DND-41 (cell line): ENCODE measurements at regions not wholly inside any gene's neighbourhood (a gene's known extent, or its start where the extent isn't known, plus 50 kb on each side); places are given as distances from the start of the nearest gene placed in this dataset.

ENCODE experiments used
- ATAC-seq: fragments of 200-7000 bp; cut with Tn5 transposase; 3 replicates; pipeline ENCODE4 v1.9.1; 2021; ENCODE audit warnings: low read depth; ENCODE audit not compliant: insufficient read depth
- DNase-seq: peaks from one replicate; pipeline ENCODE4 v3.0.0-alpha.2; 2020
- H2AFZ ChIP-seq: 2 replicates; pipeline ENCODE4 v1.6.0; 2012; ENCODE audit warnings: low read depth, low read length
- H3K27ac ChIP-seq: 2 replicates; pipeline ENCODE4 v1.5.1; 2012; ENCODE audit warnings: low read length, inconsistent platforms
- H3K27me3 ChIP-seq: fragments of 200-600 bp; sonication (generic); 2 replicates; pipeline ENCODE4 v1.6.0; 2012; ENCODE audit warnings: low read length, mild to moderate bottlenecking, inconsistent platforms; ENCODE audit not compliant: insufficient read depth, poor library complexity
- H3K36me3 ChIP-seq: 2 replicates; pipeline ENCODE4 v1.5.1; 2012; ENCODE audit warnings: low read length, inconsistent platforms; ENCODE audit not compliant: insufficient read depth
- H3K4me1 ChIP-seq: 2 replicates; pipeline ENCODE4 v1.5.1; 2012; ENCODE audit warnings: mild to moderate bottlenecking, low read length; ENCODE audit not compliant: insufficient read depth
- H3K4me2 ChIP-seq: 2 replicates; pipeline ENCODE4 v1.6.0; 2012; ENCODE audit warnings: mild to moderate bottlenecking, moderate library complexity, low read length, inconsistent platforms; ENCODE audit not compliant: insufficient read depth
- H3K4me3 ChIP-seq, 2 experiments: fragments of 200-600 bp in 1 of 2; shearing (Covaris generic) in 1 of 2; 2 replicates each; pipeline ENCODE4 v1.5.1; 2012 to 2016; ENCODE audit warnings: inconsistent platforms in 2 of 2, low read length in 2 of 2, mild to moderate bottlenecking in 2 of 2, low read depth in 1 of 2, moderate library complexity in 1 of 2
- H3K79me2 ChIP-seq: 2 replicates; pipeline ENCODE4 v1.6.0; 2012; ENCODE audit warnings: low read length, inconsistent platforms; ENCODE audit not compliant: insufficient read depth
- H3K9ac ChIP-seq: 2 replicates; pipeline ENCODE4 v1.6.0; 2012; ENCODE audit warnings: low read depth, mild to moderate bottlenecking, inconsistent platforms, low read length, moderate library complexity
- H3K9me3 ChIP-seq: 2 replicates; pipeline ENCODE4 v1.5.1; 2012; ENCODE audit warnings: low read length, moderate library complexity, mild to moderate bottlenecking, inconsistent platforms; ENCODE audit not compliant: insufficient read depth, severe bottlenecking
- H4K20me1 ChIP-seq: 2 replicates; pipeline ENCODE4 v1.6.0; 2012; ENCODE audit warnings: low read length; ENCODE audit not compliant: insufficient read depth
- CTCF ChIP-seq: IDR thresholded peaks from 2 replicates; pipeline ENCODE4 v1.5.1; 2012; ENCODE audit warnings: borderline replicate concordance, low read length, moderate library complexity, mild to moderate bottlenecking; ENCODE audit not compliant: poor library complexity, severe bottlenecking; ENCODE audit errors: extremely low read depth
- EZH2 ChIP-seq: IDR thresholded peaks from 3 replicates; pipeline ENCODE4 v1.6.1; 2012; ENCODE audit warnings: borderline replicate concordance, low read depth, mild to moderate bottlenecking, moderate library complexity, low read length, inconsistent platforms; ENCODE audit not compliant: severe bottlenecking

DNA sequence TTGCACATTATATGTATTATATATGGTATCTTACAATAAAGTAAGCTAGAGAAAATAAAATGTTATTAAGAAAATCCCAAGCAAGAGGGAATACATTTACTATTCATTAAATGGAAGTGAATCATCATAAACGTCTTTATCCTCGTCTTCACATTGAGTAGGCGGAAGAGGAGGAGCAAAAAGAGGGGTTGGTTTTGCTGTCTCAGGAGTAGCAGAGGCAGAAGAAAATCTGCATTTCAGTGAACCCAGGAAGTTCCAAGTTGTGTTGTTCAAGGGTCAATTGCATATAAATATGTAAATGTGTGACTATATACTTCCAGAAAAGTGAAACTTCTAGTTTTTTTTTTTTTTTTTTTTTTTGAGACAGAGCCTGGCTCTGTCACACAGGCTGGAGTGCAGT, 301.4 kb downstream of the TMA16 start:
- no peak overlapping the region for H3K9ac ChIP-seq

DNA sequence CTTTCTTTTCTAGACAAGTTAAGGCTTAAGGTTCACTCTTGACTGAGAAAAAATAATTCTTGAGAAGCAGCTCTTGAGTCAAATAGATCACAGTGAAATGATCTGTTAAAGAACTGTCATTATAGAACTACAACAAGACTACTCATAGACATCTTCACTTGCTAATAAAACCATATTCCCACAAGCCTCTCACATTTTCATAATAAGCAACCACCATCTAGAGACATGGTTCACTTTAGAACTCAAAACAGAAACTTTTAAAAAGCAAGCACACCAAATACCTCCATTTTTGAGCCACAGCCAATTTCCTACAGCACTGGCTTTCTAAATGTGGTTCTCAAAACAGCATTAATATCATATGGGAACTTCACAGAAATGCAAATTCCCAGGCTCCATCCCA, 309.5 kb downstream of the TMA16 start:
- no peak overlapping the region for H3K4me3 ChIP-seq
- TF ChIP-seq EZH2 (no peak), CTCF (no peak)
- no peaks in the 10 kb centered on the region for H4K20me1 ChIP-seq
- H3K36me3 ChIP-seq: no peaks in the 10 kb centered on the region
- no peak overlapping the region for H2AFZ ChIP-seq
- no peak overlapping the region for H3K9ac ChIP-seq
- H3K79me2 ChIP-seq: no peaks in the 10 kb centered on the region
- no peaks in the 10 kb centered on the region for H3K9me3 ChIP-seq
- no peak for ATAC-seq
- H3K4me1 ChIP-seq: no peaks in the 10 kb centered on the region
- no peak for DNase-seq
- H3K4me2 ChIP-seq: no peak overlapping the region
- no peaks in the 10 kb centered on the region for H3K27me3 ChIP-seq
- H3K27ac ChIP-seq: no peak overlapping the region

More for the DNA sequence above, 301.4 kb downstream of the TMA16 start:
- no peaks in the 10 kb centered on the region for H3K9me3 ChIP-seq
- H4K20me1 ChIP-seq: no peaks in the 10 kb centered on the region
- TF ChIP-seq CTCF (no peak), EZH2 (no peak)
- H3K27me3 ChIP-seq: no peaks in the 10 kb centered on the region
- H3K79me2 ChIP-seq: no peaks in the 10 kb centered on the region
- H3K4me2 ChIP-seq: no peak overlapping the region
- DNase-seq (no peak), ATAC-seq (no peak)
- H3K4me1 ChIP-seq: no peaks in the 10 kb centered on the region
- no peak overlapping the region for H2AFZ ChIP-seq
- no peaks in the 10 kb centered on the region for H3K36me3 ChIP-seq
- H3K4me3 ChIP-seq: no peak overlapping the region
- no peak overlapping the region for H3K27ac ChIP-seq

DNA sequence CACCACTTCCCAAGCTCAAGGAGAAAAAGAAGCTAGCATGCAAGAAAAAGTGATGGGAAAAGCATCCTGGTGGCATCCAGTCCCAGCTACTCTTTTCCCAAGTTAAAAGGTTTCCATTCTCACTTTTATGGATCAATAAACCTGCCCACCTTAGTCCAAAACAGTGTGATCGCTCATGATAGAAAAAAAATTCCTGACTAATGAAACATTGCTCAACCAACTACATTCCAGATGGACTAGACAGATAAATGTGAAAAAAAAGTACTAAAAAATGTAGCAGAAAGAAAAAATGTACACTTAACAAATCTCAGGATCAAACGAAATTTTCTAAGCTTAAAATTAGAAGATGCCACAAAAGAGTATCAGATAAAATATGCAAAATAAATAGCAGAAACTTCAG, 312.2 kb downstream of the TMA16 start:
- no peaks in the 10 kb centered on the region for H4K20me1 ChIP-seq
- ATAC-seq (no peak), DNase-seq (no peak)
- no peaks in the 10 kb centered on the region for H3K4me1 ChIP-seq
- H3K4me2 ChIP-seq: no peak overlapping the region
- no peaks in the 10 kb centered on the region for H3K79me2 ChIP-seq
- no peak overlapping the region for H2AFZ ChIP-seq
- no peak overlapping the region for H3K27ac ChIP-seq
- no peaks in the 10 kb centered on the region for H3K36me3 ChIP-seq
- H3K9me3 ChIP-seq: no peaks in the 10 kb centered on the region
- H3K4me3 ChIP-seq: no peak overlapping the region
- no peak overlapping the region for H3K9ac ChIP-seq
- no peak for TF ChIP-seq EZH2
- TF ChIP-seq CTCF: no peak
- no peaks in the 10 kb centered on the region for H3K27me3 ChIP-seq

GRCh38 chr4:163808011-163808410, 313.5 kb downstream of the TMA16 start:
- Histone ChIP-seq H3K27me3 (no peaks in the 10 kb centered on the region), H3K9me3 (no peaks in the 10 kb centered on the region), H3K36me3 (no peaks in the 10 kb centered on the region), H3K4me3 (no peak overlapping the region), H3K27ac (no peak overlapping the region), H4K20me1 (no peaks in the 10 kb centered on the region), H3K79me2 (no peaks in the 10 kb centered on the region), H3K4me2 (no peak overlapping the region), H2AFZ (no peak overlapping the region), H3K4me1 (no peaks in the 10 kb centered on the region), H3K9ac (no peak overlapping the region)
- no peak for TF ChIP-seq CTCF
- no peak for TF ChIP-seq EZH2
- ATAC-seq (no peak), DNase-seq (no peak)
